H9 (cell line): ENCODE measurements at regions not wholly inside any gene's neighbourhood (a gene's known extent, or its start where the extent isn't known, plus 50 kb on each side); places are given as distances from the start of the nearest gene placed in this dataset.

Source experiments
- DNase-seq: peaks from one replicate; pipeline ENCODE4 v3.0.0-alpha.2; 2017
- H2AFZ ChIP-seq: one replicate; pipeline ENCODE4 v1.6.1; 2013; ENCODE audit warnings: mild to moderate bottlenecking, low read length, control low read depth, moderate library complexity
- H2AK5ac ChIP-seq: 2 replicates; pipeline ENCODE4 v1.6.1; 2013; ENCODE audit warnings: low read length, control low read depth, mixed read lengths; ENCODE audit not compliant: insufficient read length
- H2BK120ac ChIP-seq: one replicate; pipeline ENCODE4 v1.6.1; 2013; ENCODE audit warnings: low read depth, mild to moderate bottlenecking, low read length, control low read depth, inconsistent platforms; ENCODE audit not compliant: poor library complexity, severe bottlenecking
- H2BK12ac ChIP-seq: 2 replicates; pipeline ENCODE4 v1.6.1; 2013; ENCODE audit warnings: low read length, control low read depth, mixed read lengths, low read depth; ENCODE audit not compliant: insufficient read length
- H2BK15ac ChIP-seq: 2 replicates; pipeline ENCODE4 v1.6.1; 2013; ENCODE audit warnings: low read depth, low read length, control low read depth
- H2BK20ac ChIP-seq: one replicate; pipeline ENCODE4 v1.6.1; 2013; ENCODE audit warnings: low read depth, mild to moderate bottlenecking, low read length, control low read depth, inconsistent platforms; ENCODE audit not compliant: poor library complexity, severe bottlenecking
- H2BK5ac ChIP-seq: 2 replicates; pipeline ENCODE4 v1.6.1; 2013; ENCODE audit warnings: low read length, control low read depth, mixed read lengths; ENCODE audit not compliant: insufficient read length
- H3K14ac ChIP-seq: 2 replicates; pipeline ENCODE4 v1.6.1; 2013; ENCODE audit warnings: low read length, control low read depth; ENCODE audit not compliant: insufficient read depth
- H3K18ac ChIP-seq: 2 replicates; pipeline ENCODE4 v1.6.1; 2013; ENCODE audit warnings: low read depth, mild to moderate bottlenecking, mixed read lengths, low read length, control low read depth; ENCODE audit not compliant: insufficient read length
- H3K23ac ChIP-seq: 2 replicates; pipeline ENCODE4 v1.6.1; 2013; ENCODE audit warnings: low read length, control low read depth, mixed read lengths, low read depth; ENCODE audit not compliant: insufficient read length
- H3K23me2 ChIP-seq: 2 replicates; pipeline ENCODE4 v1.6.1; 2013; ENCODE audit warnings: low read depth, mild to moderate bottlenecking, mixed read lengths, low read length, control low read depth; ENCODE audit not compliant: insufficient read length, poor library complexity, severe bottlenecking
- H3K27ac ChIP-seq: 2 replicates; pipeline ENCODE4 v1.5.1; 2013; ENCODE audit warnings: low read length, control low read depth, mixed read lengths, low read depth; ENCODE audit not compliant: insufficient read length
- H3K27me3 ChIP-seq: 2 replicates; pipeline ENCODE4 v1.6.1; 2013; ENCODE audit warnings: low read length, control low read depth, inconsistent platforms; ENCODE audit not compliant: insufficient read depth
- H3K4ac ChIP-seq: 2 replicates; pipeline ENCODE4 v1.6.1; 2013; ENCODE audit warnings: low read depth, mild to moderate bottlenecking, control low read depth, inconsistent platforms, low read length, moderate library complexity
- H3K4me1 ChIP-seq: 2 replicates; pipeline ENCODE4 v1.6.1; 2013; ENCODE audit warnings: low read length, control low read depth, inconsistent platforms; ENCODE audit not compliant: insufficient read depth
- H3K4me2 ChIP-seq: 2 replicates; pipeline ENCODE4 v1.6.1; 2013; ENCODE audit warnings: low read length, control low read depth, mixed read lengths; ENCODE audit not compliant: insufficient read length, insufficient read depth
- H3K56ac ChIP-seq: 2 replicates; pipeline ENCODE4 v1.6.1; 2013; ENCODE audit warnings: low read depth, mild to moderate bottlenecking, mixed read lengths, low read length, control low read depth; ENCODE audit not compliant: insufficient read length
- H3K79me1 ChIP-seq: 2 replicates; pipeline ENCODE4 v1.6.1; 2013; ENCODE audit warnings: low read depth, mild to moderate bottlenecking, moderate library complexity, low read length, control low read depth, inconsistent platforms; ENCODE audit not compliant: insufficient read depth, poor library complexity, severe bottlenecking
- H3K79me2 ChIP-seq: 2 replicates; pipeline ENCODE4 v1.6.1; 2013; ENCODE audit warnings: low read length, control low read depth, inconsistent platforms; ENCODE audit not compliant: insufficient read depth
- H3K9ac ChIP-seq: 2 replicates; pipeline ENCODE4 v1.6.1; 2013; ENCODE audit warnings: low read length, control low read depth, mixed read lengths; ENCODE audit not compliant: insufficient read length; ENCODE audit errors: extremely low read depth
- H3K9me3 ChIP-seq: one replicate; pipeline ENCODE4 v1.6.1; 2013; ENCODE audit warnings: low read depth, low read length, inconsistent platforms; ENCODE audit not compliant: control insufficient read depth
- H3T11ph ChIP-seq: one replicate; pipeline ENCODE4 v1.6.1; 2013; ENCODE audit warnings: mild to moderate bottlenecking, low read length, control low read depth, inconsistent platforms
- H4K20me1 ChIP-seq: one replicate; pipeline ENCODE4 v1.6.1; 2013; ENCODE audit not compliant: control insufficient read depth, insufficient read length, insufficient read depth
- H4K5ac ChIP-seq: 2 replicates; pipeline ENCODE4 v1.6.1; 2013; ENCODE audit warnings: low read depth, mild to moderate bottlenecking, mixed read lengths, low read length, control low read depth; ENCODE audit not compliant: insufficient read length
- H4K8ac ChIP-seq: replicated peaks from 2 replicates; pipeline ENCODE4 v1.6.1; 2013; ENCODE audit warnings: low read length, control low read depth, mixed read lengths, low read depth; ENCODE audit not compliant: insufficient read length
- H4K91ac ChIP-seq: 2 replicates; pipeline ENCODE4 v1.6.1; 2013; ENCODE audit warnings: low read depth, mild to moderate bottlenecking, moderate library complexity, mixed read lengths, low read length, control low read depth; ENCODE audit not compliant: insufficient read length
- H3K27ac Mint-ChIP-seq, 3 experiments: 2 replicates in 2 of 3; 3 replicates in 1 of 3; pipeline ENCODE4 v1.8.0; 2020 to 2021; ENCODE audit warnings: mixed read lengths in 3 of 3, mild to moderate bottlenecking in 1 of 3, moderate library complexity in 1 of 3
- H3K27me3 Mint-ChIP-seq: 2 replicates; pipeline ENCODE4 v1.8.0; 2021; ENCODE audit warnings: low read depth, mild to moderate bottlenecking, moderate library complexity, mixed read lengths
- H3K36me3 Mint-ChIP-seq, 3 experiments: 2 replicates in 2 of 3; 3 replicates in 1 of 3; pipeline ENCODE4 v1.8.0; 2020 to 2021; ENCODE audit warnings: low read depth in 3 of 3, mixed read lengths in 3 of 3; ENCODE audit not compliant: insufficient read depth in 1 of 3
- H3K4me1 Mint-ChIP-seq, 2 experiments: 2 replicates each; pipeline ENCODE4 v1.8.0; 2020; ENCODE audit warnings: mixed read lengths in 2 of 2
- H3K4me3 Mint-ChIP-seq, 2 experiments: 2 replicates in 1 of 2; 3 replicates in 1 of 2; pipeline ENCODE4 v1.8.0; 2020 to 2021; ENCODE audit warnings: mild to moderate bottlenecking in 2 of 2, mixed read lengths in 2 of 2, moderate library complexity in 1 of 2
- H3K9me3 Mint-ChIP-seq, 2 experiments: 2 replicates in 1 of 2; 3 replicates in 1 of 2; pipeline ENCODE4 v1.8.0; 2020; ENCODE audit warnings: mild to moderate bottlenecking in 2 of 2, mixed read lengths in 2 of 2, moderate library complexity in 1 of 2
- WGBS: extraction: QIAGEN DNeasy Blood & Tissue Kit; methylation state at CpG from one replicate; pipeline ENCODE4 v1.1.7; 2013; ENCODE audit warnings: missing lambda C conversion rate, low lambda C conversion rate, mixed read lengths; ENCODE audit not compliant: insufficient read length; ENCODE audit errors: extremely low coverage; 5-methylcytosine and 5-hydroxymethylcytosine counted together
- TF ChIP-seq, protein P1 (sequence below): fragments of 200-600 bp; sonication (generic); conservative IDR thresholded peaks from 3 replicates; pipeline ENCODE4 v1.8.0; 2021; ENCODE audit warnings: antibody characterized with exemption, mild to moderate bottlenecking

DNA sequence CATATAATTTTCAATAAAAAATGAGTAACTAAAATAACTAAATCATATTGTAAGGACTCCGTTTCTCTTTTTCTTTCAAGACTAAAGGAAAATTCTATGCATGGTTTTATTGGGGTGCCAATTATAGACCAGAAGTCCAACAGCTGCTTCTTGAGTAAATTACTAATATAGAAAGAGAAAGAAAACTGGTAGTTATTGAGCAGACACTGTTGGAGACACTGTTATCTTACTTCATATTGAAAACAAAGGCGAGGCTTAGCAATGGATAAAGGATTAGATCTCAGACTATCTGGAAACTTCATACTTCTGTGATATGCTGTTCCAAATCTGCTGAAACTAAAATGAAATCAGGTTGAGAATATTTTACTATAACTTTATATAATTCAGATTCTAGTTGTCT, 169.6 kb upstream of the EYS start:
- Histone ChIP-seq H3K23ac (no peak overlapping the region), H3K18ac (no peak overlapping the region), H3K23me2 (no peaks in the 10 kb centered on the region), H3K56ac (no peak overlapping the region), H2AFZ (no peak overlapping the region), H3T11ph (no peak overlapping the region), H2BK12ac (no peak overlapping the region), H3K79me2 (no peaks in the 10 kb centered on the region), H3K79me1 (no peaks in the 10 kb centered on the region), H2BK20ac (no peak overlapping the region), H3K4me2 (no peak overlapping the region), H2BK15ac (no peak overlapping the region), H2BK120ac (no peak overlapping the region), H4K8ac (no peak overlapping the region), H4K91ac (no peak overlapping the region), H3K4ac (no peak overlapping the region), H3K27ac (no peak overlapping the region), H4K20me1 (no peaks in the 10 kb centered on the region), H2BK5ac (no peak overlapping the region), H3K27me3 (no peaks in the 10 kb centered on the region), H3K14ac (no peak overlapping the region), H2AK5ac (no peak overlapping the region), H3K9me3 (no peaks in the 10 kb centered on the region), H3K9ac (no peak overlapping the region), H3K4me1 (peaks cover 3% of the 10 kb centered on the region; the same call in 1 of the 2 replicates), H4K5ac (no peak overlapping the region)
- no peak overlapping the region for H3K4me3 Mint-ChIP-seq
- H3K27me3 Mint-ChIP-seq = no peaks in the 10 kb centered on the region
- H3K9me3 Mint-ChIP-seq = no peaks in the 10 kb centered on the region
- TF ChIP-seq, protein P1, sequence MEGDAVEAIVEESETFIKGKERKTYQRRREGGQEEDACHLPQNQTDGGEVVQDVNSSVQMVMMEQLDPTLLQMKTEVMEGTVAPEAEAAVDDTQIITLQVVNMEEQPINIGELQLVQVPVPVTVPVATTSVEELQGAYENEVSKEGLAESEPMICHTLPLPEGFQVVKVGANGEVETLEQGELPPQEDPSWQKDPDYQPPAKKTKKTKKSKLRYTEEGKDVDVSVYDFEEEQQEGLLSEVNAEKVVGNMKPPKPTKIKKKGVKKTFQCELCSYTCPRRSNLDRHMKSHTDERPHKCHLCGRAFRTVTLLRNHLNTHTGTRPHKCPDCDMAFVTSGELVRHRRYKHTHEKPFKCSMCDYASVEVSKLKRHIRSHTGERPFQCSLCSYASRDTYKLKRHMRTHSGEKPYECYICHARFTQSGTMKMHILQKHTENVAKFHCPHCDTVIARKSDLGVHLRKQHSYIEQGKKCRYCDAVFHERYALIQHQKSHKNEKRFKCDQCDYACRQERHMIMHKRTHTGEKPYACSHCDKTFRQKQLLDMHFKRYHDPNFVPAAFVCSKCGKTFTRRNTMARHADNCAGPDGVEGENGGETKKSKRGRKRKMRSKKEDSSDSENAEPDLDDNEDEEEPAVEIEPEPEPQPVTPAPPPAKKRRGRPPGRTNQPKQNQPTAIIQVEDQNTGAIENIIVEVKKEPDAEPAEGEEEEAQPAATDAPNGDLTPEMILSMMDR = no peak
- no peak for DNase-seq
- no peaks in the 10 kb centered on the region for H3K36me3 Mint-ChIP-seq
- peaks cover 15 to 18% of the 10 kb centered on the region in 2 experiments for H3K4me1 Mint-ChIP-seq
- no CpG with 5 or more reads among the region's 2 CpGs for WGBS
- no peak overlapping the region for H3K27ac Mint-ChIP-seq
